ENCODE measurements at regions not wholly inside any gene's neighbourhood (a gene's known extent, or its start where the extent isn't known, plus 50 kb on each side); places are given as distances from the start of the nearest gene placed in this dataset.

- no peak for TF ChIP-seq CTCF (IDR thresholded peaks at IDR 0.05)
- H3K4me1 ChIP-seq = no peaks in the 10 kb centered on the region
- no peaks in the 10 kb centered on the region for H3K9me3 ChIP-seq
- DNase-seq (no peak), ATAC-seq (no peak)
- intact Hi-C loops (cut with DNase I) = no loop called here
- H3K36me3 ChIP-seq (ENCODE audit: insufficient read depth in 1 of 2, low read depth in 1 of 2) = no peaks in the 10 kb centered on the region
- no peaks in the 10 kb centered on the region for H3K27me3 ChIP-seq (ENCODE audit: insufficient read depth in 3 of 3, low read length in 2 of 3)
- H3K27ac ChIP-seq = no peak overlapping the region
- WGBS, 3 donors = 89 to 97% (median 95%) methylated on average over 4 of the region's 4 CpGs
- H3K4me3 ChIP-seq = no peak overlapping the region
Observed at GRCh38 chr3:117645561-117646242, 936.1 kb downstream of the TUSC7 start.

GRCh38 chr3:117647435-117647834 lies 937.9 kb downstream of the TUSC7 start:
- intact Hi-C loops (cut with DNase I) = no loop called here
- TF ChIP-seq CTCF (IDR thresholded peaks at IDR 0.05) = no peak
- no peak overlapping the region for H3K27ac ChIP-seq
- WGBS, 3 donors = 57 to 66% (median 61%) methylated on average over 2 of the region's 2 CpGs
- no peak overlapping the region for H3K4me3 ChIP-seq
- H3K27me3 ChIP-seq (ENCODE audit: insufficient read depth in 3 of 3, low read length in 2 of 3) = no peaks in the 10 kb centered on the region
- ATAC-seq (no peak), DNase-seq (no peak)
- no peaks in the 10 kb centered on the region for H3K9me3 ChIP-seq
- no peaks in the 10 kb centered on the region for H3K4me1 ChIP-seq
- no peaks in the 10 kb centered on the region for H3K36me3 ChIP-seq (ENCODE audit: insufficient read depth in 1 of 2, low read depth in 1 of 2)

GRCh38 chr3:117651246-117651645 lies 941.7 kb downstream of the TUSC7 start:
- Histone ChIP-seq H3K4me1 (no peaks in the 10 kb centered on the region), H3K9me3 (no peaks in the 10 kb centered on the region), H3K4me3 (no peak overlapping the region), H3K27ac (no peak overlapping the region), H3K27me3 (ENCODE audit: insufficient read depth in 3 of 3, low read length in 2 of 3) (no peaks in the 10 kb centered on the region), H3K36me3 (ENCODE audit: insufficient read depth in 1 of 2, low read depth in 1 of 2) (no peaks in the 10 kb centered on the region)
- DNase-seq = no peak
- intact Hi-C loops (cut with DNase I) = no loop called here
- TF ChIP-seq CTCF (IDR thresholded peaks at IDR 0.05) = no peak
- ATAC-seq = no peak
- WGBS, 3 donors = 38 to 50% (median 42%) methylated on average over 3 of the region's 3 CpGs

GRCh38 chr3:117656391-117656790 lies 946.8 kb downstream of the TUSC7 start:
- no peak for TF ChIP-seq CTCF (IDR thresholded peaks at IDR 0.05)
- no peak for DNase-seq
- WGBS, 3 donors = 65 to 80% (median 67%) methylated on average over 1 of the region's 1 CpG
- Histone ChIP-seq H3K4me3 (no peak overlapping the region), H3K4me1 (no peaks in the 10 kb centered on the region), H3K36me3 (ENCODE audit: insufficient read depth in 1 of 2, low read depth in 1 of 2) (no peaks in the 10 kb centered on the region), H3K9me3 (no peaks in the 10 kb centered on the region), H3K27me3 (ENCODE audit: insufficient read depth in 3 of 3, low read length in 2 of 3) (no peaks in the 10 kb centered on the region), H3K27ac (no peak overlapping the region)
- no peak for ATAC-seq
- intact Hi-C loops (cut with DNase I) = no loop called here

- Histone ChIP-seq H3K4me1 (no peaks in the 10 kb centered on the region), H3K36me3 (ENCODE audit: insufficient read depth in 1 of 2, low read depth in 1 of 2) (no peaks in the 10 kb centered on the region), H3K27ac (no peak overlapping the region), H3K9me3 (no peaks in the 10 kb centered on the region), H3K4me3 (no peak overlapping the region), H3K27me3 (ENCODE audit: insufficient read depth in 3 of 3, low read length in 2 of 3) (no peaks in the 10 kb centered on the region)
- no peak for TF ChIP-seq CTCF (IDR thresholded peaks at IDR 0.05)
- WGBS, 3 donors = 64 to 72% (median 69%) methylated on average over 6 of the region's 6 CpGs
- ATAC-seq = no peak
- intact Hi-C loops (cut with DNase I) = no loop called here
- DNase-seq = no peak
Observed at GRCh38 chr3:117657278-117657677, 947.7 kb downstream of the TUSC7 start.
